ENCODE measurements at regions not wholly inside any gene's neighbourhood (a gene's known extent, or its start where the extent isn't known, plus 50 kb on each side); places are given as distances from the start of the nearest gene placed in this dataset.

GRCh38 chr13:87444135-87444534, 227.0 kb upstream of the SLITRK5 start:
- Mint-ChIP-seq H3K4me3 (no peak overlapping the region), H3K27me3 (ENCODE audit: low read depth, poor library complexity) (no peaks in the 10 kb centered on the region), H3K27ac (no peak overlapping the region)

GRCh38 chr13:87452281-87452680, 218.9 kb upstream of the SLITRK5 start:
- Mint-ChIP-seq H3K4me1 (no peaks in the 10 kb centered on the region), H3K4me3 (no peak overlapping the region)
- no peak for TF ChIP-seq CTCF (IDR thresholded peaks at IDR 0.05)

More at GRCh38 chr13:87444135-87444534, 227.0 kb upstream of the SLITRK5 start:
- Mint-ChIP-seq H3K9me3 (no peaks in the 10 kb centered on the region), H3K36me3 (ENCODE audit: low read depth) (no peaks in the 10 kb centered on the region), H3K4me1 (no peaks in the 10 kb centered on the region)
- DNase-seq: no peak
- no peak for TF ChIP-seq CTCF (IDR thresholded peaks at IDR 0.05)

GRCh38 chr13:87453244-87453643, 217.9 kb upstream of the SLITRK5 start:
- Mint-ChIP-seq H3K36me3 (ENCODE audit: low read depth) (no peaks in the 10 kb centered on the region), H3K27ac (no peak overlapping the region), H3K9me3 (no peaks in the 10 kb centered on the region), H3K27me3 (ENCODE audit: low read depth, poor library complexity) (no peaks in the 10 kb centered on the region), H3K4me1 (no peaks in the 10 kb centered on the region), H3K4me3 (no peak overlapping the region)
- DNase-seq: no peak
- no peak for TF ChIP-seq CTCF (IDR thresholded peaks at IDR 0.05)

More at GRCh38 chr13:87452281-87452680, 218.9 kb upstream of the SLITRK5 start:
- no peaks in the 10 kb centered on the region for H3K9me3 Mint-ChIP-seq
- no peaks in the 10 kb centered on the region for H3K27me3 Mint-ChIP-seq (ENCODE audit: low read depth, poor library complexity)
- DNase-seq: no peak
- no peak overlapping the region for H3K27ac Mint-ChIP-seq
- no peaks in the 10 kb centered on the region for H3K36me3 Mint-ChIP-seq (ENCODE audit: low read depth)

GRCh38 chr13:87459419-87459818, 211.8 kb upstream of the SLITRK5 start:
- no peaks in the 10 kb centered on the region for H3K36me3 Mint-ChIP-seq (ENCODE audit: low read depth)
- no peak overlapping the region for H3K27ac Mint-ChIP-seq
- no peaks in the 10 kb centered on the region for H3K9me3 Mint-ChIP-seq
- no peak overlapping the region for H3K4me3 Mint-ChIP-seq
- no peaks in the 10 kb centered on the region for H3K4me1 Mint-ChIP-seq
- H3K27me3 Mint-ChIP-seq (ENCODE audit: low read depth, poor library complexity): no peaks in the 10 kb centered on the region
- no peak for TF ChIP-seq CTCF (IDR thresholded peaks at IDR 0.05)
- no peak for DNase-seq

GRCh38 chr13:87497426-87497825, 173.7 kb upstream of the SLITRK5 start:
- Mint-ChIP-seq H3K4me3 (no peak overlapping the region), H3K27ac (no peak overlapping the region), H3K36me3 (ENCODE audit: low read depth) (no peaks in the 10 kb centered on the region), H3K27me3 (ENCODE audit: low read depth, poor library complexity) (peaks cover 3% of the 10 kb centered on the region), H3K9me3 (no peaks in the 10 kb centered on the region), H3K4me1 (no peaks in the 10 kb centered on the region)
- TF ChIP-seq CTCF (IDR thresholded peaks at IDR 0.05): no peak
- no peak for DNase-seq

GRCh38 chr13:87498681-87499080, 172.5 kb upstream of the SLITRK5 start:
- peak; percentile 41 for DNase-seq
- H3K27ac Mint-ChIP-seq: no peak overlapping the region
- H3K4me1 Mint-ChIP-seq: no peaks in the 10 kb centered on the region
- TF ChIP-seq CTCF (IDR thresholded peaks at IDR 0.05): no peak
- H3K4me3 Mint-ChIP-seq: no peak overlapping the region
- H3K36me3 Mint-ChIP-seq (ENCODE audit: low read depth): no peaks in the 10 kb centered on the region
- H3K9me3 Mint-ChIP-seq: no peaks in the 10 kb centered on the region
- H3K27me3 Mint-ChIP-seq (ENCODE audit: low read depth, poor library complexity): peaks cover 3% of the 10 kb centered on the region
